ENCODE measurements at regions not wholly inside any gene's neighbourhood (a gene's known extent, or its start where the extent isn't known, plus 50 kb on each side); places are given as distances from the start of the nearest gene placed in this dataset.
A peak's percentile ranks its signal among the peaks of the same experiment; 100 is the strongest.

- H3K4me3 ChIP-seq (ENCODE audit: low read depth, low read length), result no peak overlapping the region
- no peak for DNase-seq (ENCODE audit: low read depth)
Observed at GRCh38 chr13:104436555-104436954, 1370.3 kb upstream of the SLC10A2 start.

- no peak overlapping the region for H3K4me3 ChIP-seq (ENCODE audit: low read depth, low read length)
- DNase-seq (ENCODE audit: low read depth), result no peak
Observed at GRCh38 chr13:104431895-104432294, 1365.7 kb upstream of the SLC10A2 start.

GRCh38 chr13:104426435-104426834 lies 1360.2 kb upstream of the SLC10A2 start:
- H3K4me3 ChIP-seq (ENCODE audit: low read depth, low read length), result no peak overlapping the region
- DNase-seq (ENCODE audit: low read depth), result no peak

- DNase-seq (ENCODE audit: low read depth), result no peak
- H3K4me3 ChIP-seq (ENCODE audit: low read depth, low read length), result no peak overlapping the region
Observed at GRCh38 chr13:104422668-104423067, 1356.5 kb upstream of the SLC10A2 start.

- no peak for DNase-seq (ENCODE audit: low read depth)
- H3K4me3 ChIP-seq (ENCODE audit: low read depth, low read length), result no peak overlapping the region
Observed at GRCh38 chr13:104416973-104417372, 1350.8 kb upstream of the SLC10A2 start.

- no peak for DNase-seq (ENCODE audit: low read depth)
- H3K4me3 ChIP-seq (ENCODE audit: low read depth, low read length), result no peak overlapping the region
Observed at GRCh38 chr13:104414771-104415170, 1348.6 kb upstream of the SLC10A2 start.

GRCh38 chr13:104414181-104414580 lies 1348.0 kb upstream of the SLC10A2 start:
- no peak overlapping the region for H3K4me3 ChIP-seq (ENCODE audit: low read depth, low read length)
- DNase-seq (ENCODE audit: low read depth), result no peak

- no peak for DNase-seq (ENCODE audit: low read depth)
- H3K4me3 ChIP-seq (ENCODE audit: low read depth, low read length), result no peak overlapping the region
Observed at GRCh38 chr13:104411141-104411765, 1345.0 kb upstream of the SLC10A2 start.

GRCh38 chr13:104408733-104409132 lies 1342.5 kb upstream of the SLC10A2 start:
- no peak for DNase-seq (ENCODE audit: low read depth)
- H3K4me3 ChIP-seq (ENCODE audit: low read depth, low read length), result no peak overlapping the region

- no peak overlapping the region for H3K4me3 ChIP-seq (ENCODE audit: low read depth, low read length)
- DNase-seq (ENCODE audit: low read depth), result no peak
Observed at GRCh38 chr13:104404325-104404724, 1338.1 kb upstream of the SLC10A2 start.

- no peak overlapping the region for H3K4me3 ChIP-seq (ENCODE audit: low read depth, low read length)
- peak; percentile 77 for DNase-seq (ENCODE audit: low read depth)
Observed at GRCh38 chr13:104389691-104390090, 1323.5 kb upstream of the SLC10A2 start.

- no peak for DNase-seq (ENCODE audit: low read depth)
- no peak overlapping the region for H3K4me3 ChIP-seq (ENCODE audit: low read depth, low read length)
Observed at GRCh38 chr13:104387510-104387909, 1321.3 kb upstream of the SLC10A2 start.

GRCh38 chr13:104385404-104385803 lies 1319.2 kb upstream of the SLC10A2 start:
- DNase-seq (ENCODE audit: low read depth), result peak; percentile 43
- H3K4me3 ChIP-seq (ENCODE audit: low read depth, low read length), result no peak overlapping the region

- peak; percentile 27 for DNase-seq (ENCODE audit: low read depth)
- no peak overlapping the region for H3K4me3 ChIP-seq (ENCODE audit: low read depth, low read length)
Observed at GRCh38 chr13:104382951-104383350, 1316.7 kb upstream of the SLC10A2 start.

- DNase-seq (ENCODE audit: low read depth), result no peak
- H3K4me3 ChIP-seq (ENCODE audit: low read depth, low read length), result no peak overlapping the region
Observed at GRCh38 chr13:104376588-104376987, 1310.4 kb upstream of the SLC10A2 start.

GRCh38 chr13:104375614-104376013 lies 1309.4 kb upstream of the SLC10A2 start:
- DNase-seq (ENCODE audit: low read depth), result no peak

GRCh38 chr13:104372095-104372655 lies 1306.0 kb upstream of the SLC10A2 start:
- DNase-seq (ENCODE audit: low read depth), result no peak
- no peak overlapping the region for H3K4me3 ChIP-seq (ENCODE audit: low read depth, low read length)

More at GRCh38 chr13:104375614-104376013, 1309.4 kb upstream of the SLC10A2 start:
- H3K4me3 ChIP-seq (ENCODE audit: low read depth, low read length), result no peak overlapping the region

- no peak for DNase-seq (ENCODE audit: low read depth)
- H3K4me3 ChIP-seq (ENCODE audit: low read depth, low read length), result no peak overlapping the region
Observed at GRCh38 chr13:104365430-104365829, 1299.2 kb upstream of the SLC10A2 start.

GRCh38 chr13:104357672-104358354 lies 1291.6 kb upstream of the SLC10A2 start:
- H3K4me3 ChIP-seq (ENCODE audit: low read depth, low read length), result no peak overlapping the region
- no peak for DNase-seq (ENCODE audit: low read depth)

GRCh38 chr13:104357174-104357573 lies 1291.0 kb upstream of the SLC10A2 start:
- no peak for DNase-seq (ENCODE audit: low read depth)
- no peak overlapping the region for H3K4me3 ChIP-seq (ENCODE audit: low read depth, low read length)

All from skeletal muscle cell (primary cell).